ENCODE measurements at regions not wholly inside any gene's neighbourhood (a gene's known extent, or its start where the extent isn't known, plus 50 kb on each side); places are given as distances from the start of the nearest gene placed in this dataset.

DNA sequence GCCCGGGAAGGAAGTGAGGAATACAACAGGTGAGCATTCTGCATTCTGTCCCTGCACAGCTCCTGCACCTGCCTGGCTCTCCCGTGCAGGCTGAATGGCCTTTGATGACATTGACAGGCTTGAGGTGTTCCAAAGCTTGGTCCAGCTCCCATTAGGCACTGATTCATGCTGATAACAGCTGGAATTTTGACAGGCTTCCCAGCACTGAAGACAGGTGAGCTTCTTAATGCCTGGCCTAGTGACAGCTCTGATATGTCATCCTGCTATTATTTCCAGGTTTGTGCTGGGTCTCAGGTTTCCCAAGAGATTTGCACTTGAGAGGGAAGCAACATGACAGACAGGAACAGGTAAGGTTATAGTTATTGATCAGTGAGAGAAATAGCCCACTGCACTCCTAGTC, 58.0 kb upstream of the MTNR1B start:
- Histone ChIP-seq H3K4me1 (replicated peaks in 1 of 4; ENCODE audit: control insufficient read depth in 3 of 4, insufficient read depth in 4 of 4, low read length in 3 of 4) (peaks cover 0 to 6% (median 0%) of the 10 kb centered on the region in 4 experiments; a peak in 1 of 7 replicates), H3K4ac (replicated peaks; ENCODE audit: insufficient read length, low read depth, low read length) (no peak overlapping the region), H3K27me3 (replicated peaks in 1 of 4; ENCODE audit: control insufficient read depth in 3 of 4, extremely low read depth in 1 of 4, insufficient read depth in 3 of 4, low read length in 3 of 4) (no peaks in the 10 kb centered on the region), H3K56ac (replicated peaks; ENCODE audit: insufficient read length, low read depth, low read length) (no peak overlapping the region), H2BK12ac (ENCODE audit: low read depth, low read length) (no peak overlapping the region), H2BK5ac (ENCODE audit: low read depth, low read length) (no peak overlapping the region), H4K20me1 (replicated peaks in 1 of 2; ENCODE audit: control insufficient read depth in 1 of 2, insufficient read depth in 2 of 2, low read length in 2 of 2) (no peaks in the 10 kb centered on the region), H2AK5ac (ENCODE audit: low read depth, low read length) (no peak overlapping the region), H2BK15ac (ENCODE audit: low read length) (no peak overlapping the region), H3K4me3 (ENCODE audit: extremely low read depth in 1 of 4, insufficient read depth in 2 of 4, low read depth in 3 of 4, low read length in 4 of 4) (no peak overlapping the region), H4K8ac (ENCODE audit: extremely low read depth, insufficient read depth, low read length) (no peak overlapping the region), H3K36me3 (ENCODE audit: control insufficient read depth in 2 of 4, insufficient read depth in 4 of 4, low read length in 3 of 4) (no peaks in the 10 kb centered on the region), H3K9ac (replicated peaks in 1 of 4; ENCODE audit: extremely low read depth in 1 of 4, low read depth in 3 of 4, low read length in 3 of 4) (no peak overlapping the region; a peak in 2 of 7 replicates), H3K23me2 (ENCODE audit: low read depth, low read length) (no peaks in the 10 kb centered on the region), H3K23ac (ENCODE audit: insufficient read length) (no peak overlapping the region), H3K4me2 (ENCODE audit: insufficient read depth in 1 of 2, low read depth in 2 of 2, low read length in 2 of 2) (no peak overlapping the region), H2BK120ac (replicated peaks; ENCODE audit: low read depth, low read length) (no peak overlapping the region), H3K18ac (ENCODE audit: extremely low read depth, low read length) (no peak overlapping the region), H3K14ac (ENCODE audit: insufficient read length) (no peak overlapping the region), H4K5ac (ENCODE audit: insufficient read length, low read depth, low read length) (no peak overlapping the region), H3K79me1 (ENCODE audit: low read depth, low read length) (no peaks in the 10 kb centered on the region), H3K9me3 (ENCODE audit: insufficient read depth in 2 of 2, low read depth in 1 of 2, low read length in 1 of 2) (no peaks in the 10 kb centered on the region), H4K91ac (replicated peaks; ENCODE audit: insufficient read length, low read length) (no peak overlapping the region), H3K79me2 (ENCODE audit: control insufficient read depth in 1 of 2, insufficient read depth in 2 of 2, low read length in 2 of 2) (no peaks in the 10 kb centered on the region), H2AFZ (ENCODE audit: low read length) (no peak overlapping the region), H3K27ac (ENCODE audit: low read depth, low read length) (no peak overlapping the region), H2BK20ac (ENCODE audit: low read length) (no peak overlapping the region)
- no peak for TF ChIP-seq CREB1 (IDR thresholded peaks at IDR 0.05)
- no peak for TF ChIP-seq TCF12 (IDR thresholded peaks at IDR 0.05; ENCODE audit: low read depth, low read length)
- TF ChIP-seq MAX (IDR thresholded peaks at IDR 0.05) = no peak
- TF ChIP-seq BACH1 (IDR thresholded peaks at IDR 0.05; ENCODE audit: low read length) = no peak
- no peak for TF ChIP-seq TAF7 (optimal IDR thresholded peaks at IDR 0.05; ENCODE audit: borderline replicate concordance, low read depth, low read length)
- TF ChIP-seq PHF8 (conservative IDR thresholded peaks at IDR 0.05; ENCODE audit: low read depth, low read length) = no peak
- no peak for TF ChIP-seq RNF2 (IDR thresholded peaks at IDR 0.05; ENCODE audit: borderline replicate concordance, low read depth, low read length, missing control alignments, poor library complexity, severe bottlenecking)
- no peak for TF ChIP-seq KDM5A (IDR thresholded peaks at IDR 0.05; ENCODE audit: low read length)
- TF ChIP-seq EZH2 (IDR thresholded peaks at IDR 0.05; ENCODE audit: low read depth, low read length, severe bottlenecking) = no peak
- no peak for TF ChIP-seq POLR2AphosphoS5 (IDR thresholded peaks at IDR 0.05; ENCODE audit: low read depth, low read length)
- no peak for TF ChIP-seq TEAD4 (IDR thresholded peaks at IDR 0.05; ENCODE audit: low read depth, low read length)
- TF ChIP-seq FOSL1 (IDR thresholded peaks at IDR 0.05; ENCODE audit: insufficient read depth, low read depth, low read length) = no peak
- no peak for TF ChIP-seq SIX5 (IDR thresholded peaks at IDR 0.05; ENCODE audit: low read depth, low read length)
- POLR2A ChIA-PET (ENCODE audit: partially characterized antibody) = no interaction called here
- CTCF ChIA-PET (ENCODE audit: partially characterized antibody) = interaction anchor here (1.2 kb wide), 1 partner anchor 29 kb away, joined by 4 read pairs; no protein-coding TSS in a partner anchor
- WGBS, 2 experiments (ENCODE audit: extremely low coverage in 1 of 2, insufficient coverage in 1 of 2, insufficient read length in 1 of 2, insufficient replicate concordance in 2 of 2, low coverage in 1 of 2, low lambda C conversion rate in 2 of 2, missing lambda C conversion rate in 1 of 2) = 88% methylated on average over 2 of the region's 2 CpGs; no CpG with 5 or more reads in 1 of the 2 experiments
- no peak for FAIRE-seq
- no peak for DNase-seq (ENCODE audit: low read depth in 1 of 2, low spot score in 2 of 2)
